Skin epidermis (tissue), 12 donors: ENCODE measurements at regions not wholly inside any gene's neighbourhood (a gene's known extent, or its start where the extent isn't known, plus 50 kb on each side); places are given as distances from the start of the nearest gene placed in this dataset.

ENCODE experiments used
- H3K27ac ChIP-seq, 21 experiments: fragments of 200-600 bp; sonication (generic) in 11 of 21; one replicate each; pipeline ENCODE4 v1.5.0; 2020; ENCODE audit warnings: mild to moderate bottlenecking in 3 of 21, inconsistent platforms in 2 of 21, moderate library complexity in 2 of 21
- H3K4me3 ChIP-seq, 7 experiments: fragments of 200-600 bp; sonication (generic) in 2 of 7; one replicate each; pipeline ENCODE4 v1.5.0; 2020; ENCODE audit warnings: inconsistent platforms in 2 of 7, mild to moderate bottlenecking in 2 of 7, moderate library complexity in 1 of 7

DNA sequence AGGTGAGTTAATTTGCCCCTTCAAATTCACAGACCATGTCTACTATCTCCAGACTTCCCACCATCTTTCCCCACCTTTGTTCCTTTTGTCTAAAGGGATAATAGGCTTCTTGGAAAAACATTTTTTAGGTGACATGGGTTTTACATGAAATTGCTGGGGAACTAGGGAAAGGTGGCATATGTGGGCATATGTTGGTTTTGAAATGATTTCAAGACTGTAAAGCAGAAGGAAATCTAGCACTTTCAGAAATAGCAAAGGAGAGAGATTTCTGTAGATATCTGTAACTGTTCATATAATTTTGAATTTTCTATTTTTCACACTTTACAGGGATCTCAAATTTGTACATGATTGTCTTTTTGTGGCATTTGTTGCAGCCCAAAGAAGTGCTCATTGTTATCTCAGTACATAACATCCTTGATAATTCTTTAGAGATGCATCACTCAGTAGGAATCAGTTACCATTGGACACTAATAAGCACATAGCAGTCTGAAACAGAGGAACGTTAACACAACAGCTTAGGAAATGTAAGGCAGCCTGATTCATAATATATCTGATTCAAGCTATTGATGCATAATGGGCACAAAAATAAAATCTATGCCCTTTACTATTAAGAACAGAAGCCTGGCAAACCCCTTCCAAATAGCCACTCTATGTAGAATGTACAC, 659.7 kb downstream of the CENPC start:
- Histone ChIP-seq H3K27ac (no peak overlapping the region), H3K4me3 (no peak overlapping the region)

DNA sequence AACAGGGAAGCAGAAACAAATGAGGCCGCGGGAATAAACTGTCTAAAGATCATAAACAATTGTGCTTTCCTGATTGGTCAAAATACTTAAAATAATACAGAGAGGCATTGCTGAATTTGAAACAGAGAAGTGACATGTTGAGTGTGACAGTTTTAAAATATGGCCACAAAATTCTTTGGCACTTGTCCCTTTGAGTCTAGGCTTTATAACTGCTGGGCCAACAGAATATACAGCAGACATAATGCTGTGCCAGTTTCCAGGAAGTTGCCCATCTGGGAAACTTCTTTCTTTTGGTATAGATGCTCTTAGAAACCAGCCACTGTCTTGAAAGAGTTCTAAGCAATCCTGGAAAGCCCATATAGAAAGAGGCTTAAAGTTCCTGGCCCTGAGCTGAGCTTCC, 668.4 kb downstream of the CENPC start:
- H3K4me3 ChIP-seq = no peak overlapping the region
- H3K27ac ChIP-seq = no peak overlapping the region

DNA sequence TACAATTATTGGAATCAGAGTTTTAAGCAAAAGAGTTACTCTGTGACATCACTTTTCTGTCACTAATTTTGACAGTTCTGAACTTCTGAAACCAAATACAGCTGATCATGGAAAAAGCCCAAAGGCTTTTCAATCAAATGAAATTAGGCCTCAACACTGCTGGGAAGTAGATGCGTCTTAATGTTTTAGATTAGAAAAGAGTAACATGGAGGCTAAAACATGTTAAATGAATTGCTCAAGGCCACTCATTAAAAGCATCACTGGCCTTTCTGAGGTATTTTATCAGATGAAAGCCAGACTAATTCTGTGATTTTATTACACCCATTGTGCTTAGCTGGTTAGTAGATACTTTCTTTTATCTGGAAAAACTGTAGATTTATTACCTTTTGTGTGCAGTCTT, 672.6 kb downstream of the CENPC start:
- no peak overlapping the region for H3K27ac ChIP-seq

DNA sequence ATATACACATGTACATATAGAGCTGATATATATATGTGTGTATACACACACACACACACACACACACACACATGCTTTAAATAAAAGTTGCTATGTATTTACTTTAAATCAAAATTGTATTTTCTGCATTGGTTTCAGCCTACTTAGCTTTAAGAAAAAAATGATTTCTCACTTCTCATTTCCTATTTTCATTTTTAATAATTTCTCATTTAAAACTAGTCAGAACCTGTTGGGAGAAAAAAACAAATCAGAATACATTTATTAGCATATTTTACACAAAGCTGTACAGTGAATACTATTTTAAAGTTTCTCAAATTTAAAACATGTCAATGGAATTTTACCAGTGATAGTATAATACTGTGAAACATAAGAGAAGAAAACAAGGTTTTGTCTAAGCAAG, 681.8 kb downstream of the CENPC start:
- Histone ChIP-seq H3K4me3 (no peak overlapping the region), H3K27ac (no peak overlapping the region)

More for the DNA sequence above, 672.6 kb downstream of the CENPC start:
- H3K4me3 ChIP-seq = no peak overlapping the region

DNA sequence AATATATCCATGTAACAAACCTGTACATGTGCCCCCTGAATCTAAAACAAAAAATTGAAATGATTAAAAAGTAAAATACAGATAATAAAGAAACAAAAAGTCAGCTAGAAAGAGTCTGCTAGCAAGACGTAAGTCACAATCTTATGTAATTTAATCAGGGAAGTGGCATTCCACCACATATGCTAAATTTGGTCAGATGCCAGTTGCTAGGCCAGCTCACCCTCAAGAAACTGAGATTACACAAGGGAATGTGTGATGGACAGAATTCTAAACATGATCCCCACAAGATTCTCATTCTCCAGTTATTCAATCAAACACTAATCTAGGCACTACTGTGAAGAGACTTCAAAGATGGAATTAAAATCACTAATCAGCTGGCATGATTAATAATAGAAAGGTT, 689.3 kb downstream of the CENPC start:
- no peak overlapping the region for H3K27ac ChIP-seq
- H3K4me3 ChIP-seq = no peak overlapping the region

DNA sequence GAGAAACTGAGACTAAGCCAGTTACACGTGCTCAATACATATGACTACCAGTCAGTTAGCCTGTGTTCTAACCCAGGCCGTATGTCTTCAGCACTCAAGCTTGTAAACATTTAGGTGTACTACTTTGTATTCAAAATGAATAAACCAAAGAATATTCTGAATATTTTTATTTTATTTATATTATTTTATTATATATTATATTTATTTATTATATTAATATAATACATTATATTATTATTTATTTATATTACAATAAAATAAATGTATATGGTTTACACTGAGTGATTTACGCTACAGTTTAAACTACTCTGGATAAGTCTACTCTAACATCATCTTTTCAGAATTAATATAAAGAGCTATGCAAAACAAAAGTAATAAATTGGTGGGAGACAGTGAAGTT, 691.5 kb downstream of the CENPC start:
- Histone ChIP-seq H3K4me3 (no peak overlapping the region), H3K27ac (no peak overlapping the region)

DNA sequence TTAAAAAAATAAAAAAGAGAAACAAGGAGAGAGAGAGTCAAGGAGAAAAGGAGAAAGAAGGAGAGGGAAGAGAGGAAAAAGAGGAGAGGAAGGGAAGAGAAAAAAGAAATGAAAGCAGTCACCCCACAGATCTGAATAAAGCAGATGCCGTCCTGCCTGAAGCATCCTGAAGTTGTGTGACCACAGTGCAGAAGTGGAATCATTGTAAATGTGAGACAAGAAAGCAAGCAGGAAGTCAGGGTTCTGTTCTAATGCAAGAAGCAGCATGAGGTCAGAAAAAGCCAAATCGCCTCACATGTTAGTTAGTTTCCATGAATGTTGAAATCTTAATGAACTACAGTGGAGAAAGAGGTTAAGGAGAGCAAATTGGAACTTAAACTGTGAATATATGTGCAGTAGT, 692.5 kb downstream of the CENPC start:
- no peak overlapping the region for H3K27ac ChIP-seq
- no peak overlapping the region for H3K4me3 ChIP-seq

DNA sequence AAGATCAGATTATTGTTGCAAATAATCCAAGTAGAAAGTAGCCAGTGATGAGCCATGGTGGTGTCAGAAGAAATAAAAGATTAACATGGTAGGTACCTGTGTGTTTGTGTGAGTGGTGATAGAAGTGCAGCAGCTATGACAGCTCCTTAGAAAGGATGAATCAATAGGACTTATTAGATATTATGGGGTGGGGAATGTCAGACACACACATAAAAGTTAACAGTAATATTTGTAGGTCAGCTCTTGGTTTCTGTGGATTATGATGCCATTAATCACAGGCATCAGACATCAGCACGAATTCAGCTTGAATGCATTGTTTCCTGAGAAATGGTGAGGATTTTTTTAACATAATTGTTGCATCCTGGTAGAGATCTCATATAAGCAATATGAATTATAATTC, 695.7 kb downstream of the CENPC start:
- Histone ChIP-seq H3K4me3 (no peak overlapping the region), H3K27ac (no peak overlapping the region)

DNA sequence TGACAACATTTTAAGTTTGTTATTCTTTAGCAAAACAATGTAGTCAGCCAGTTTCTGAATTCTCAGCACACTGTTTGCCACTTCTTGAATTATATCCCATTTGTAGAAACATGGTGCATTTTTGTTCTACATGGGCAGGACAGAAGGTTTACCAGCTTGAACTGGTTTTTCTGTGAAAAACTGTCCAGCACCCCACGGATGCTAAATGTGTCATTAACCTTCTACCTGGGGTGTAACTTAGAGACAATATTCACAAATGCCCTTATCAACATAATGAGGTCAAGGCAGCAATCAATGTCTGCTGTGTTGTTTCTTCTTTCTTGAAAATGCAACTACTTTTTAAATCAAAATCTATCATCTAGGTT, 702.6 kb downstream of the CENPC start:
- no peak overlapping the region for H3K27ac ChIP-seq
- H3K4me3 ChIP-seq = no peak overlapping the region

DNA sequence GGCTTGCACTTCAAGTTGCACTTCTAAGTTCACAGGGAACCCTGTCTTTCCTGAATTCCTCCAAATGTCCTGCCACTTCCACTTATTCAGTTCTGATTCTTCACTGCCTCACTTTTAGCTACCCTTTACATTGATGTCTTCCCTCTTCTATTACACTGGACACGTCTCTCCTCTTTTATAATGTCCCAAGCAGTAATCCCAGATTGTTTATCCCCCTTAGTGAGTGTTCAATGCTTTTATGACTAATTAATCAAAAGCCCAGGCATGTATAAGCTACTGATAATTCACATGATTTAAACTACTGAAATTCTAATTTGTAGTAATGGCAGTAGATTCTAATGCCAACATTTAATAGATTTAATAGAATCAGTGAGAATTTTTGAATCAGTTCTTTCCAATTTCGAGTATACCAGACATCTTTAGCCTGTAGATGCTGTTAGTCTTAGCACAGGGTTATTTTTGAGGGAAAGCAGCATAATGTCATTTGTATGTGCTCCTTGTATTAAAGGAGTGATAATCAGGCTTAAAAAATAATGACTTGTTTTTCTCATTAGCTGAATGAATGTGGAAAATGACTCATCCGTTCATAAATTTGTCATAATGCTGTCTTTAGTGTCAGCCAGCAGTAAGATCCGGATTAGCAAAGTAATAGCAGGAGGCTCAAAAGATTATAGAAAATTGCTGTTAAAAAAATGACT, 703.1 kb downstream of the CENPC start:
- Histone ChIP-seq H3K4me3 (no peak overlapping the region), H3K27ac (no peak overlapping the region)

DNA sequence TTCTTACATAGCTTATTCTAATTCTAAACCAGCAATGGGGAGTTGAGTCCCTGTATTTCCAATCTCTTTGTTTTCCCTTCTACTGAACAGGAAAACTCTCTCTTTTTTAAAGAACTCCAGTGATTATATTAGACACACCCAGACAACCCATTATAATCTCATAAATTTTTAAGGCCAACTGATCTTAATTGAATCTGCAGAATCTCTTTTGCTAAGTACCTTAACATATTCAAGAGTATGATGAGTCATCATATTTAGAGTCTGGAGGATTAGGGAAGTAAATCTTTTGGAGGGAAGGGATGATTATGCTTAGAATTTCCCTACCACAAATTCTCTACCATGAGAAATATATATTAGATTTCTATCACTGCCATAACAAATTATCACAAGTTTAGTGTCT, 705.1 kb downstream of the CENPC start:
- H3K27ac ChIP-seq = no peak overlapping the region
- no peak overlapping the region for H3K4me3 ChIP-seq

DNA sequence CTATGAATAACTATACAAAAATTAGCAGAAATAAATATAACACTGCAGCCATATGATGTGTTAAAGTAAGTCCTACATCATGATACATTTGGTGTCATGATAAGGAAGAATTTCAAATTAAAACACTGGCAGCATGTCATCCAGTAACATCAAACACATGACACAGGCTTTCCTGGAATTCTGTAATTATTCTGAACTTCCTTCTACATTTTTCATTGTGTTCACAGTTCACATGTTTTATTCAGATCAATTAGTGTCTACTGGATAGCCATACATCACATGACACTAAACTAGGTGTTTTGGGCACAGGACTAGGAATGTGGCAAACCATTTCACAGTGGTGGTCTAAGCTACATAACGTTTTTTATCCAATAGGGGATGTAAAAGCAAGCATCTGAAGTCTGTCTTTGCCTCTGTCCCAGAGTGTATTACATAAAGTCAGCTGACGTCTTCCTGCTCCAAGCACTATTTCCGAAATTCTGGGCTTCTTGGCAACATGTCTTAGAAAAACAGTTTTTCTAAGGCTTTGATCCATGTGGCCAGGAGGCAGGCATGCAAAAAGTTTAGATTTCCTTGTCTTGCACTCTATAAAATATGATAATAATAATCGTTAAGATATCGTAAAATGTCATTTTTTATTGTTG, 707.9 kb downstream of the CENPC start:
- Histone ChIP-seq H3K27ac (no peak overlapping the region), H3K4me3 (no peak overlapping the region)

DNA sequence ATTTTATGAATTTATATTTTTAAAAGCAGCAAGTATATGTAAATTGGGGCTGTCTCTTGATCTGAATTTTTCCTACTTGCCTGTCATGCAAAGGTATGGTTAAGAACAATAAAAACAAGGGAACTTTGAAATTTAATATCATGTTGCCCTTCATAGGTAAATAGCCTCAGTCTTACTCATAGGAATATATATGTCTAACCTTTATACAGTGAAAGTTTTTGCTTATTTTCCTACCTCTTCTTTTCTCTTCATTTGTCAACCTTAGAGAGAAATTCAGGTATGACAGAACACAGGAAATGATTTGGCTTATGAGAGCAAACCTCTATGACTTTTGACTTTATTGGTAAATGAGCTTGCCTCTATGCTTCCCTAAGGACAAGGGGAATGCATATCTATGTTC, 716.0 kb downstream of the CENPC start:
- H3K4me3 ChIP-seq = no peak overlapping the region
- no peak overlapping the region for H3K27ac ChIP-seq

DNA sequence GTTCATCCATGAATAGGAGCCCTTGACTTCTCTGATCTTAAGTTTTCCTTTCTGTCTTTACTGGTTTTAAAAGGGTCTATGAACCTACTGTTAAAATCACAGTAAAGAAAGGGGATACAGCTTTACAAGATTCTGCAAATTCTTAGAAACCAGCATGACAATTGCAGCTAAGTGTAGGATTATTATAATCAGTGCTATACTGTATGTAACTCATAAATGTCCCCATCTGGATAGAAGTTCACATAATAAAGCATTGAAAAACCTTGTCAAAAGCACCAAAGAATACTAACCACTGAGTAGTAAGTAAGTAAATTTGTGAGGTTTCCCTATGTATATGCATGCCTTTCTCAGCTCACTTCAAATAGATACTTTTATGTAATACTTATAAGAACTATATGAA, 724.6 kb downstream of the CENPC start:
- H3K4me3 ChIP-seq = no peak overlapping the region
- no peak overlapping the region for H3K27ac ChIP-seq

DNA sequence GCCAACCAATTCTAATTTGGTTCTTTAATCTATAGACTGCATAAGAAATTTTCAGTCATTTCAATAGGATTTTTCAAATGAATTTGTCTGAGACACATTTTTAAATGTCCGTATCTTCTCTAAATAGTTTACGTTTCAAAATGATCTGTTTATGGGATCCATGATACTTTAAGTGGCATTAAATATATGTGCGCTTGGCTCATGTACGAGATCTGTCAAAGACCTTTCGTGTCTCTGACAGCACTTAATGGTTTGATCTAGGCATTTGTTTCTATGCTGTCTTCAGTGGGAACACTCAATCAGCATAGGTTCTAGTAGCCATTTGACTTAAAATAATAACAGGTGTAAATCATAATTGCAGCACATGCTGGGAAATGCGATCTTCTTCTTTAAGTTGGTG, 731.0 kb downstream of the CENPC start:
- Histone ChIP-seq H3K27ac (no peak overlapping the region), H3K4me3 (no peak overlapping the region)

DNA sequence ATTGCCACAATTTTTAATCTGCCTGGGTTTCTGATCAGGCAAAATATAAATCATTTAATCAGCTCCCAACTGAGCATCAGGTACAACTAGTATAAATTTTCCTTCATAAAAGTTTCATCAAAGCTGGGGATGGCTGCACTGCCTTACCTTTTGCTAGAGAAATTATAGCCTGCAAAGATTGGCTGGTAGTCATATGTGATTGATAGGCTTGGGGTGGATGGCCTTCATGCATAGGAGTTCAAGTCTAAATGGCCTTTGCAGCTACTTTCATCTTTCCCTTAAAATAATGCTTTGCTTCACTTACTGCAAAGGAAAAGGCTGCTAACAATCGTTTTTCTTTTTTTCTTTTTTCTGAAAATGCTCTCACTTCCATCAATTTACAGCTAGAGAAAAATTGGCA, 739.7 kb downstream of the CENPC start:
- Histone ChIP-seq H3K27ac (no peak overlapping the region), H3K4me3 (no peak overlapping the region)

DNA sequence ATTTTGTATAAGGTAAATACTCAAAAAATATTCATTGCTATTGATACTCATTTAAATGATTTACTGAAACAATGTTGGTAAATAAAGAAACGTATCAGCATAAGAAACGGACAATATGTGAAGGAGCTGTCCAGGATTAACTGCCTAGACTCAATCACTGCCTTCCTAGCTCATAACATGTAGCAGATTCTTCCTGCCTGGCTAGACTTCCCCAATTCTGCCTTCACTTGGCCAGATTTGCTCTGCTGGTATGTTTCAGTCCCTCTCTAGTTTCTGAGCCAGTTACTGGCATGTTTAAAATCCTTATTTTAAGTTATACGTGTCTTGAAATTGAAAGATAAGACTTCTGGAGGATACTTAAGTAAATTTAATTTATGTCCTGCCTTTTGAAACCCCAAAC, 740.3 kb downstream of the CENPC start:
- Histone ChIP-seq H3K27ac (no peak overlapping the region), H3K4me3 (no peak overlapping the region)

DNA sequence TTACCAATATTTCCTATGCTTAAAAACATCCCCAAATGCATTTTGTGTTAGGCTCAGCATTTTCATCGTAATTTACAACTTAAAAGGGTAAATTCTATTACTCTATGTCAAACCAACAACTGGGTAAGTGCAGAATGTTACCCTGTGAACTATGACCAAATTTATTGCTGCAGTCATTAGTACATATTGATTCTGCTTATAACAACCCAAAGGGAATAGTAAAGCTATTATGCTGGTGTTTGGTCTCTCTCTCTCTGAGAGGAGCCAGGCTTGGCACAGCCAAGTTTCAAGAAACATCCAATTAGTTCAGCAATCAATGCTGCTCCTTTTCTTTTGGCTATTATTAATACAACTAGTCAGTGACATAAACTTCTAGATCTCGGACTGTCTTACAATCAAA, 747.7 kb downstream of the CENPC start:
- H3K4me3 ChIP-seq = no peak overlapping the region
- no peak overlapping the region for H3K27ac ChIP-seq

DNA sequence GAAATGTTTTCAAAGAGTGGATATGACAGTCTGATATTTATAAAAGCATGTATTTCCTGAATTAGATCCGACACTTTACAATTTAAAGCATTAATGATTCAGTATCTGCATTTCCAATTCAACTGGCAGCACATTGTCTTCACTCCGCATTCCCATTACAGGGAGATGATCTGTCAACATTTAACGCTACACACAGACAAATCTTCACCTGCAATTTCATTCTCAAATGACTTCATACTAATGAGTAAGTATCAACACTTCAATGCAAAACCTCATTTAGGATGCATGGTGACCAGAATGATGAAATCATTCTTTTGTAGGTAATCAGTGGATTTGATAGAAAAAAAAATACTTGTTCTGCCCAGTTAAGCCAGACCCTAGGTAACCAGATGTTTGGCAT, 749.6 kb downstream of the CENPC start:
- H3K27ac ChIP-seq = no peak overlapping the region
- no peak overlapping the region for H3K4me3 ChIP-seq

DNA sequence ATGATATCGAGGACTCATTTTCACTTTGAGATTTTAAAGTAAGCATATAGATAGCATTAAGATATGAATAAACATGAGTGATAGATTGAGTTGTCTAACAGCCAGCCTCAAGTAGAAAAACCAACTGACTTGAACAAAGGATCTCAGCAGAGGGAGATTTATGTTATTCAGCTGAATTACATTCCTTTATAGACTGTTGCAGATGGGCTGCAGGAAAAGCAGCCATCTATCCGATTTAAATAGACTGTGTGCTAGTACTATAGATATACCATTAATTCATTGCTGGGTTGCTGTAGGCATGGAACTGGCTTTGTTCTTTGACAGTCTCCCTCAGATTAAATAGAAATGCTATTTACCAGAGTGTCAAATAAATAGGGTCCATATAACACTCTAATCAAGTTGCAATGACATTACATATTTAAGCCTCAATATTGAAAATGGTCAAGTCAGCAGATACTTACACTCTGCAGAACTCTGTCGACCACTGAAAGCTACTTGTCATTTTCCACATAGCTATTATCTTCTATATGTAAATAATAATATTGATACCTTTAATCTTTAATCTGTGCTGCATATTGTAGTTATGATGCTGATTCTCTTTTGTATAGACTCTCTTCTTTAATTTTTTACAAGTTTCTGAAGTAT, 750.8 kb downstream of the CENPC start:
- Histone ChIP-seq H3K27ac (no peak overlapping the region), H3K4me3 (no peak overlapping the region)

DNA sequence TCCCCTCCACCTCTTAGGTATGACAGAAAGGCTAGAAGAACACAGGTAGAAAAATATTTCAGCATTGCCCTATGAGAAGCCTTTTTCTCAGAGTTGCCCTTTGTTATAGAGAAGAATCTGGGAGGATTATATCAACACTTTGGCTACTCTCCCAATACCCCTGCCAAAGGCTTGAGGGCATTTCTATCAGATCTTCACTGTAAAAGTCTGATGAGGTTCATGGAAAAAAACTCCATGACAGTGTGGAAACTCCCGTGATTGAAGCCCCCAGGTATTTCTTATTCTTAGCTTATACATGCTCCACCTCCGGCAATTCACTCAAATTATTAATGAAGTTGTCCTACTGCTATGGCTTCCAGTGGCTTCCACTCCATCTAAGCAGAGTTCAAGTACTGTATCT, 753.6 kb downstream of the CENPC start:
- H3K27ac ChIP-seq = no peak overlapping the region
- H3K4me3 ChIP-seq = no peak overlapping the region
